H9 (cell line): ENCODE measurements at regions not wholly inside any gene's neighbourhood (a gene's known extent, or its start where the extent isn't known, plus 50 kb on each side); places are given as distances from the start of the nearest gene placed in this dataset.

ENCODE experiments used
- DNase-seq: peaks from one replicate; pipeline ENCODE4 v3.0.0-alpha.2; 2017
- H2AFZ ChIP-seq: one replicate; pipeline ENCODE4 v1.6.1; 2013; ENCODE audit warnings: mild to moderate bottlenecking, low read length, control low read depth, moderate library complexity
- H2AK5ac ChIP-seq: 2 replicates; pipeline ENCODE4 v1.6.1; 2013; ENCODE audit warnings: low read length, control low read depth, mixed read lengths; ENCODE audit not compliant: insufficient read length
- H2BK120ac ChIP-seq: one replicate; pipeline ENCODE4 v1.6.1; 2013; ENCODE audit warnings: low read depth, mild to moderate bottlenecking, low read length, control low read depth, inconsistent platforms; ENCODE audit not compliant: poor library complexity, severe bottlenecking
- H2BK12ac ChIP-seq: 2 replicates; pipeline ENCODE4 v1.6.1; 2013; ENCODE audit warnings: low read length, control low read depth, mixed read lengths, low read depth; ENCODE audit not compliant: insufficient read length
- H2BK15ac ChIP-seq: 2 replicates; pipeline ENCODE4 v1.6.1; 2013; ENCODE audit warnings: low read depth, low read length, control low read depth
- H2BK20ac ChIP-seq: one replicate; pipeline ENCODE4 v1.6.1; 2013; ENCODE audit warnings: low read depth, mild to moderate bottlenecking, low read length, control low read depth, inconsistent platforms; ENCODE audit not compliant: poor library complexity, severe bottlenecking
- H2BK5ac ChIP-seq: 2 replicates; pipeline ENCODE4 v1.6.1; 2013; ENCODE audit warnings: low read length, control low read depth, mixed read lengths; ENCODE audit not compliant: insufficient read length
- H3K14ac ChIP-seq: 2 replicates; pipeline ENCODE4 v1.6.1; 2013; ENCODE audit warnings: low read length, control low read depth; ENCODE audit not compliant: insufficient read depth
- H3K18ac ChIP-seq: 2 replicates; pipeline ENCODE4 v1.6.1; 2013; ENCODE audit warnings: low read depth, mild to moderate bottlenecking, mixed read lengths, low read length, control low read depth; ENCODE audit not compliant: insufficient read length
- H3K23ac ChIP-seq: 2 replicates; pipeline ENCODE4 v1.6.1; 2013; ENCODE audit warnings: low read length, control low read depth, mixed read lengths, low read depth; ENCODE audit not compliant: insufficient read length
- H3K23me2 ChIP-seq: 2 replicates; pipeline ENCODE4 v1.6.1; 2013; ENCODE audit warnings: low read depth, mild to moderate bottlenecking, mixed read lengths, low read length, control low read depth; ENCODE audit not compliant: insufficient read length, poor library complexity, severe bottlenecking
- H3K27ac ChIP-seq: 2 replicates; pipeline ENCODE4 v1.5.1; 2013; ENCODE audit warnings: low read length, control low read depth, mixed read lengths, low read depth; ENCODE audit not compliant: insufficient read length
- H3K27me3 ChIP-seq: 2 replicates; pipeline ENCODE4 v1.6.1; 2013; ENCODE audit warnings: low read length, control low read depth, inconsistent platforms; ENCODE audit not compliant: insufficient read depth
- H3K4ac ChIP-seq: 2 replicates; pipeline ENCODE4 v1.6.1; 2013; ENCODE audit warnings: low read depth, mild to moderate bottlenecking, control low read depth, inconsistent platforms, low read length, moderate library complexity
- H3K4me1 ChIP-seq: 2 replicates; pipeline ENCODE4 v1.6.1; 2013; ENCODE audit warnings: low read length, control low read depth, inconsistent platforms; ENCODE audit not compliant: insufficient read depth
- H3K4me2 ChIP-seq: 2 replicates; pipeline ENCODE4 v1.6.1; 2013; ENCODE audit warnings: low read length, control low read depth, mixed read lengths; ENCODE audit not compliant: insufficient read length, insufficient read depth
- H3K56ac ChIP-seq: 2 replicates; pipeline ENCODE4 v1.6.1; 2013; ENCODE audit warnings: low read depth, mild to moderate bottlenecking, mixed read lengths, low read length, control low read depth; ENCODE audit not compliant: insufficient read length
- H3K79me1 ChIP-seq: 2 replicates; pipeline ENCODE4 v1.6.1; 2013; ENCODE audit warnings: low read depth, mild to moderate bottlenecking, moderate library complexity, low read length, control low read depth, inconsistent platforms; ENCODE audit not compliant: insufficient read depth, poor library complexity, severe bottlenecking
- H3K79me2 ChIP-seq: 2 replicates; pipeline ENCODE4 v1.6.1; 2013; ENCODE audit warnings: low read length, control low read depth, inconsistent platforms; ENCODE audit not compliant: insufficient read depth
- H3K9ac ChIP-seq: 2 replicates; pipeline ENCODE4 v1.6.1; 2013; ENCODE audit warnings: low read length, control low read depth, mixed read lengths; ENCODE audit not compliant: insufficient read length; ENCODE audit errors: extremely low read depth
- H3K9me3 ChIP-seq: one replicate; pipeline ENCODE4 v1.6.1; 2013; ENCODE audit warnings: low read depth, low read length, inconsistent platforms; ENCODE audit not compliant: control insufficient read depth
- H3T11ph ChIP-seq: one replicate; pipeline ENCODE4 v1.6.1; 2013; ENCODE audit warnings: mild to moderate bottlenecking, low read length, control low read depth, inconsistent platforms
- H4K20me1 ChIP-seq: one replicate; pipeline ENCODE4 v1.6.1; 2013; ENCODE audit not compliant: control insufficient read depth, insufficient read length, insufficient read depth
- H4K5ac ChIP-seq: 2 replicates; pipeline ENCODE4 v1.6.1; 2013; ENCODE audit warnings: low read depth, mild to moderate bottlenecking, mixed read lengths, low read length, control low read depth; ENCODE audit not compliant: insufficient read length
- H4K8ac ChIP-seq: replicated peaks from 2 replicates; pipeline ENCODE4 v1.6.1; 2013; ENCODE audit warnings: low read length, control low read depth, mixed read lengths, low read depth; ENCODE audit not compliant: insufficient read length
- H4K91ac ChIP-seq: 2 replicates; pipeline ENCODE4 v1.6.1; 2013; ENCODE audit warnings: low read depth, mild to moderate bottlenecking, moderate library complexity, mixed read lengths, low read length, control low read depth; ENCODE audit not compliant: insufficient read length
- H3K27ac Mint-ChIP-seq, 3 experiments: 2 replicates in 2 of 3; 3 replicates in 1 of 3; pipeline ENCODE4 v1.8.0; 2020 to 2021; ENCODE audit warnings: mixed read lengths in 3 of 3, mild to moderate bottlenecking in 1 of 3, moderate library complexity in 1 of 3
- H3K27me3 Mint-ChIP-seq: 2 replicates; pipeline ENCODE4 v1.8.0; 2021; ENCODE audit warnings: low read depth, mild to moderate bottlenecking, moderate library complexity, mixed read lengths
- H3K36me3 Mint-ChIP-seq, 3 experiments: 2 replicates in 2 of 3; 3 replicates in 1 of 3; pipeline ENCODE4 v1.8.0; 2020 to 2021; ENCODE audit warnings: low read depth in 3 of 3, mixed read lengths in 3 of 3; ENCODE audit not compliant: insufficient read depth in 1 of 3
- H3K4me1 Mint-ChIP-seq, 2 experiments: 2 replicates each; pipeline ENCODE4 v1.8.0; 2020; ENCODE audit warnings: mixed read lengths in 2 of 2
- H3K4me3 Mint-ChIP-seq, 2 experiments: 2 replicates in 1 of 2; 3 replicates in 1 of 2; pipeline ENCODE4 v1.8.0; 2020 to 2021; ENCODE audit warnings: mild to moderate bottlenecking in 2 of 2, mixed read lengths in 2 of 2, moderate library complexity in 1 of 2
- H3K9me3 Mint-ChIP-seq, 2 experiments: 2 replicates in 1 of 2; 3 replicates in 1 of 2; pipeline ENCODE4 v1.8.0; 2020; ENCODE audit warnings: mild to moderate bottlenecking in 2 of 2, mixed read lengths in 2 of 2, moderate library complexity in 1 of 2
- WGBS: extraction: QIAGEN DNeasy Blood & Tissue Kit; methylation state at CpG from one replicate; pipeline ENCODE4 v1.1.7; 2013; ENCODE audit warnings: missing lambda C conversion rate, low lambda C conversion rate, mixed read lengths; ENCODE audit not compliant: insufficient read length; ENCODE audit errors: extremely low coverage; 5-methylcytosine and 5-hydroxymethylcytosine counted together
- TF ChIP-seq, protein P1 (sequence below): fragments of 200-600 bp; sonication (generic); conservative IDR thresholded peaks from 3 replicates; pipeline ENCODE4 v1.8.0; 2021; ENCODE audit warnings: antibody characterized with exemption, mild to moderate bottlenecking

DNA sequence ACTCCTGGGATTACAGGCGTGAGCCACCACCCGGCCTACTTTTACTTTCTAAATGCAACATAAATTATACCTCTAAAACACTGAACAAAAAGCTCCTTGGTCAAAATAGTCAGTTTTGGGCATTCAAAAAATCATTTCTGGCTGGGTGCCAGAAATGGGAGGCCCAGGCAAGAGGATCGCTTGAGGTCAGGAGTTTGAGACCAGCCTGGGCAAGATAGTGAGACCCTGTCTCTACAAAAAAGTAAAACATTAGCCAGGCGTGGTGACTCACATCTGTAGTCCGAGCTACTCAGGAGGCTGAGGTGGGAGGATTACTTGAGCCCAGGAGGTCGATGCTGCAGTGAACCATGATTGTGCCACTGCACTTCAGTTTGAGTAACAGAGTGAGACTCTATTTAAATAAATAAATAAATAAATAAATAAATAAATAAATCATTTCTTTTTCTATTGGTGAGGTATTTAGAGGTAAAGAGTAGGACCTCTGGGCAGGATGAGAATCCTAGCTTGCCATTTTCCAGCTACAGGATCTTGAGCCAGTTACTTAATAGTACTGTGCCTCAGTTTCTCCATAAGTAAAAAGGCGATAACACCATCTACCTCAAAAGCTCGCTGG is 87.6 kb downstream of the SKIDA1 start:
- Histone ChIP-seq H4K20me1 (no peaks in the 10 kb centered on the region), H3K9me3 (no peaks in the 10 kb centered on the region), H2BK5ac (no peak overlapping the region), H2BK15ac (no peak overlapping the region), H4K91ac (no peak overlapping the region), H2BK20ac (no peak overlapping the region), H2AK5ac (no peak overlapping the region), H2BK12ac (no peak overlapping the region), H3K4ac (no peak overlapping the region), H3K9ac (no peak overlapping the region), H4K5ac (no peak overlapping the region), H3K23ac (no peak overlapping the region), H3K79me2 (no peaks in the 10 kb centered on the region), H3K56ac (no peak overlapping the region), H3T11ph (no peak overlapping the region), H3K23me2 (no peaks in the 10 kb centered on the region), H4K8ac (no peak overlapping the region), H3K4me2 (no peak overlapping the region), H3K27ac (no peak overlapping the region), H2BK120ac (no peak overlapping the region), H3K4me1 (no peaks in the 10 kb centered on the region), H3K79me1 (no peaks in the 10 kb centered on the region), H3K18ac (no peak overlapping the region), H3K27me3 (no peaks in the 10 kb centered on the region), H2AFZ (no peak overlapping the region), H3K14ac (no peak overlapping the region)
- Mint-ChIP-seq H3K27ac (no peak overlapping the region), H3K9me3 (no peaks in the 10 kb centered on the region), H3K4me1 (peaks cover 0 to 6% of the 10 kb centered on the region in 2 experiments; a peak in 1 of 4 replicates), H3K4me3 (no peak overlapping the region), H3K27me3 (no peaks in the 10 kb centered on the region), H3K36me3 (peaks cover 0 to under 1% (median 0%) of the 10 kb centered on the region in 3 experiments; a peak in 1 of 7 replicates)
- TF ChIP-seq, protein P1, sequence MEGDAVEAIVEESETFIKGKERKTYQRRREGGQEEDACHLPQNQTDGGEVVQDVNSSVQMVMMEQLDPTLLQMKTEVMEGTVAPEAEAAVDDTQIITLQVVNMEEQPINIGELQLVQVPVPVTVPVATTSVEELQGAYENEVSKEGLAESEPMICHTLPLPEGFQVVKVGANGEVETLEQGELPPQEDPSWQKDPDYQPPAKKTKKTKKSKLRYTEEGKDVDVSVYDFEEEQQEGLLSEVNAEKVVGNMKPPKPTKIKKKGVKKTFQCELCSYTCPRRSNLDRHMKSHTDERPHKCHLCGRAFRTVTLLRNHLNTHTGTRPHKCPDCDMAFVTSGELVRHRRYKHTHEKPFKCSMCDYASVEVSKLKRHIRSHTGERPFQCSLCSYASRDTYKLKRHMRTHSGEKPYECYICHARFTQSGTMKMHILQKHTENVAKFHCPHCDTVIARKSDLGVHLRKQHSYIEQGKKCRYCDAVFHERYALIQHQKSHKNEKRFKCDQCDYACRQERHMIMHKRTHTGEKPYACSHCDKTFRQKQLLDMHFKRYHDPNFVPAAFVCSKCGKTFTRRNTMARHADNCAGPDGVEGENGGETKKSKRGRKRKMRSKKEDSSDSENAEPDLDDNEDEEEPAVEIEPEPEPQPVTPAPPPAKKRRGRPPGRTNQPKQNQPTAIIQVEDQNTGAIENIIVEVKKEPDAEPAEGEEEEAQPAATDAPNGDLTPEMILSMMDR = no peak
- no CpG with 5 or more reads among the region's 8 CpGs for WGBS
- DNase-seq = no peak
